NB4 (cell line): ENCODE measurements at regions not wholly inside any gene's neighbourhood (a gene's known extent, or its start where the extent isn't known, plus 50 kb on each side); places are given as distances from the start of the nearest gene placed in this dataset.
"Not testable (repeated sequence)": the region's sequence is repeated elsewhere in the genome, so short reads cannot be mapped to it uniquely, and the experiment has no call there.

Source experiments
- CTCF ChIP-seq: IDR thresholded peaks from one replicate; pipeline ENCODE4 v1.5.1; 2012; ENCODE audit warnings: low read depth, low read length
- MYC ChIP-seq: IDR thresholded peaks from 2 replicates; pipeline ENCODE4 v1.6.1; 2011; ENCODE audit warnings: low read depth, low read length

- not testable (repeated sequence) for TF ChIP-seq CTCF, MYC
Observed at GRCh38 chr2:59226362-59226761, 985.2 kb upstream of the FANCL start.
